SK-N-SH treated with all-trans-retinoic acid at 6 μM for 48 hours (cell line): ENCODE measurements at regions not wholly inside any gene's neighbourhood (a gene's known extent, or its start where the extent isn't known, plus 50 kb on each side); places are given as distances from the start of the nearest gene placed in this dataset.
A peak's percentile ranks its signal among the peaks of the same experiment; 100 is the strongest.

Source experiments
- ATAC-seq: fragments of 200-7000 bp; cut with Tn5 transposase; 3 replicates; pipeline ENCODE4 v1.9.1; 2020; ENCODE audit warnings: mild to moderate bottlenecking, moderate library complexity
- ARNTL ChIP-seq: fragments of 450-650 bp; formaldehyde crosslinking; IDR thresholded peaks from 2 replicates; pipeline ENCODE4 v1.5.0; 2020; ENCODE audit warnings: low read depth, mild to moderate bottlenecking, moderate library complexity, borderline replicate concordance
- BACH2 ChIP-seq: fragments of 250-450 bp; sonication (Bioruptor Pico); IDR thresholded peaks from 2 replicates; pipeline ENCODE4 v1.9.0; 2021; ENCODE audit warnings: mild to moderate bottlenecking, borderline replicate concordance
- CREB5 ChIP-seq: fragments of 250-450 bp; sonication (Bioruptor Pico); IDR thresholded peaks from 2 replicates; pipeline ENCODE4 v1.5.1; 2020; ENCODE audit warnings: low read depth, mild to moderate bottlenecking, moderate library complexity
- CSDC2 ChIP-seq: fragments of 250-450 bp; sonication (Bioruptor Pico); IDR thresholded peaks from 2 replicates; pipeline ENCODE4 v1.5.0; 2020; ENCODE audit warnings: mild to moderate bottlenecking, moderate library complexity
- ESRRG ChIP-seq: fragments of 250-450 bp; sonication (Bioruptor Pico); IDR thresholded peaks from 2 replicates; pipeline ENCODE4 v1.6.1; 2021; ENCODE audit warnings: mild to moderate bottlenecking
- GLIS3 ChIP-seq: fragments of 250-450 bp; sonication (Bioruptor Pico); IDR thresholded peaks from 2 replicates; pipeline ENCODE4 v1.5.0; 2020; ENCODE audit warnings: mild to moderate bottlenecking, moderate library complexity
- OSR1 ChIP-seq: fragments of 250-450 bp; sonication (Bioruptor Pico); IDR thresholded peaks from 2 replicates; pipeline ENCODE4 v1.8.0; 2022; ENCODE audit warnings: moderate library complexity, mild to moderate bottlenecking, inconsistent platforms
- PATZ1 ChIP-seq: fragments of 250-450 bp; sonication (Bioruptor Pico); IDR thresholded peaks from 2 replicates; pipeline ENCODE4 v1.8.0; 2020; ENCODE audit warnings: mild to moderate bottlenecking, moderate library complexity, borderline replicate concordance
- POU6F1 ChIP-seq: fragments of 250-450 bp; sonication (Bioruptor Pico); IDR thresholded peaks from 2 replicates; pipeline ENCODE4 v1.8.0; 2021; ENCODE audit warnings: low read depth, mild to moderate bottlenecking, moderate library complexity, borderline replicate concordance
- PPARA ChIP-seq: fragments of 250-450 bp; sonication (Bioruptor Pico); IDR thresholded peaks from 2 replicates; pipeline ENCODE4 v1.5.0; 2020; ENCODE audit warnings: mild to moderate bottlenecking, borderline replicate concordance
- RARB ChIP-seq: fragments of 250-450 bp; sonication (Bioruptor Pico); IDR thresholded peaks from 2 replicates; pipeline ENCODE4 v1.8.0; 2021; ENCODE audit warnings: mild to moderate bottlenecking, moderate library complexity
- SNAI2 ChIP-seq: fragments of 250-450 bp; sonication (Bioruptor Pico); IDR thresholded peaks from 2 replicates; pipeline ENCODE4 v1.5.0; 2020; ENCODE audit warnings: mild to moderate bottlenecking, moderate library complexity
- TCF4 ChIP-seq: fragments of 250-450 bp; sonication (Bioruptor Pico); IDR thresholded peaks from 2 replicates; pipeline ENCODE4 v1.8.0; 2021; ENCODE audit warnings: mild to moderate bottlenecking, moderate library complexity, borderline replicate concordance
- TOX ChIP-seq: fragments of 250-450 bp; sonication (Bioruptor Pico); IDR thresholded peaks from 2 replicates; pipeline ENCODE4 v1.8.0; 2021; ENCODE audit warnings: mild to moderate bottlenecking, moderate library complexity, borderline replicate concordance
- TSHZ2 ChIP-seq: fragments of 250-450 bp; sonication (Bioruptor Pico); IDR thresholded peaks from 2 replicates; pipeline ENCODE4 v1.5.0; 2020; ENCODE audit warnings: mild to moderate bottlenecking, moderate library complexity
- ZC3H10 ChIP-seq: fragments of 250-450 bp; sonication (Bioruptor Pico); IDR thresholded peaks from 2 replicates; pipeline ENCODE4 v1.5.1; 2021; ENCODE audit warnings: mild to moderate bottlenecking, moderate library complexity
- ZFP3 ChIP-seq: fragments of 250-450 bp; sonication (Bioruptor Pico); IDR thresholded peaks from 2 replicates; pipeline ENCODE4 v1.5.0; 2020; ENCODE audit warnings: mild to moderate bottlenecking, moderate library complexity
- ZFP30 ChIP-seq: fragments of 450-650 bp; formaldehyde crosslinking; IDR thresholded peaks from 2 replicates; pipeline ENCODE4 v1.5.0; 2022; ENCODE audit warnings: mild to moderate bottlenecking, moderate library complexity
- ZNF565 ChIP-seq: fragments of 450-650 bp; formaldehyde crosslinking; conservative IDR thresholded peaks from 2 replicates; pipeline ENCODE4 v1.5.0; 2020; ENCODE audit warnings: low read depth, mild to moderate bottlenecking, moderate library complexity
- ZNF8 ChIP-seq: fragments of 450-650 bp; formaldehyde crosslinking; IDR thresholded peaks from 2 replicates; pipeline ENCODE4 v1.5.0; 2020; ENCODE audit warnings: mild to moderate bottlenecking, moderate library complexity
- TF ChIP-seq, protein P1 (sequence below): fragments of 250-450 bp; sonication (Bioruptor Pico); IDR thresholded peaks from 2 replicates; pipeline ENCODE4 v1.5.1; 2021; ENCODE audit warnings: mild to moderate bottlenecking, moderate library complexity

- no peak for TF ChIP-seq ZNF565 (CRISPR knock-in tag)
- TF ChIP-seq RARB: no peak
- TF ChIP-seq PATZ1 (CRISPR knock-in tag): no peak
- TF ChIP-seq PPARA (CRISPR knock-in tag): no peak
Observed at GRCh38 chr6:26296556-26296856, 68.5 kb upstream of the BTN3A2 start (continued).

DNA sequence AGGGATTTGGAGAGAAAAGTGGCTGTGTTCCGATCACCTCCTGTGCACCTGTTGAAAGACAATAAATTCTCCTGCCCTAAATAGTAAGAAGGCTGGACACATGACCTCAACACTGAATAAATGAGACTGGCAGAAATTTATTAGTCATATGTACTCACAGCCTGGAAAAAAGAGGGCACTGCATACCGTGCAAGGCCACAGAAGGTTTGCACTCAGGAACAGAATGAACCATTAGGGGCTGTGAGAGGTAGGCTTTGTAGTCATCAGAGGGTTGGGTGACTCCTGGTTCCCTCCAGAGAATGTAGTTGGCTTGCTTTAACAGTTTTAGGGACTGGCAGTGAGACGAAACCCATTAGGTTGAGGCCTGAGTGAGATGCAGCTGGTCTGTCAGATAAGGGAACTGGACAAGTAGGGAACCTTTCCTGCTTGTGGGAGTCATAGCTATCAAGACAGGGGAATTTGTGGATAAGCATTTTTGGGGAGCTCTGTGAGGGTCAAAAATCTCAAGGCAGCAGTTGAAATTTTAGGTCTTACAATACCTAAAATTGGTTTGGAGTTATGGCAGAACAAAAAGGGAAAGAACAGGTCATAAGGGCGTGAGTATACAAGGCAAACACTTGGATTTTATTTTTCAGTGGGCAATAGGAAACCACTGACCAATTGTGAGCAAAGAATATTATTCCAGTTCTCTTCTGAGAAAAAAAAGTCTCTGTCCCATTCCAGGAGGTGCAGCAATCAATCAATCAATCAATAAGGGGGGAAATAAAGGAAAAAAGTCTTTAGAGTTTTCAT lies 67.9 kb upstream of the BTN3A2 start:
- TF ChIP-seq TSHZ2: no peak
- TF ChIP-seq SNAI2 (CRISPR knock-in tag): no peak
- no peak for TF ChIP-seq CSDC2 (CRISPR knock-in tag)
- TF ChIP-seq ZC3H10 (CRISPR knock-in tag): no peak
- TF ChIP-seq, protein P1, sequence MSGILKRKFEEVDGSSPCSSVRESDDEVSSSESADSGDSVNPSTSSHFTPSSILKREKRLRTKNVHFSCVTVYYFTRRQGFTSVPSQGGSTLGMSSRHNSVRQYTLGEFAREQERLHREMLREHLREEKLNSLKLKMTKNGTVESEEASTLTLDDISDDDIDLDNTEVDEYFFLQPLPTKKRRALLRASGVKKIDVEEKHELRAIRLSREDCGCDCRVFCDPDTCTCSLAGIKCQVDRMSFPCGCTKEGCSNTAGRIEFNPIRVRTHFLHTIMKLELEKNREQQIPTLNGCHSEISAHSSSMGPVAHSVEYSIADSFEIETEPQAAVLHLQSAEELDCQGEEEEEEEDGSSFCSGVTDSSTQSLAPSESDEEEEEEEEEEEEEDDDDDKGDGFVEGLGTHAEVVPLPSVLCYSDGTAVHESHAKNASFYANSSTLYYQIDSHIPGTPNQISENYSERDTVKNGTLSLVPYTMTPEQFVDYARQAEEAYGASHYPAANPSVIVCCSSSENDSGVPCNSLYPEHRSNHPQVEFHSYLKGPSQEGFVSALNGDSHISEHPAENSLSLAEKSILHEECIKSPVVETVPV (CRISPR knock-in tag): no peak
- no peak for TF ChIP-seq RARB
- TF ChIP-seq CREB5 (CRISPR knock-in tag): no peak
- TF ChIP-seq ARNTL (CRISPR knock-in tag): no peak
- TF ChIP-seq TOX (CRISPR knock-in tag): no peak
- no peak for TF ChIP-seq ZFP3 (CRISPR knock-in tag)
- TF ChIP-seq PPARA (CRISPR knock-in tag): no peak
- TF ChIP-seq GLIS3 (CRISPR knock-in tag): no peak
- TF ChIP-seq ZNF8 (CRISPR knock-in tag): no peak
- TF ChIP-seq ESRRG (CRISPR knock-in tag): no peak
- TF ChIP-seq BACH2: no peak
- no peak for TF ChIP-seq OSR1 (CRISPR knock-in tag)
- no peak for TF ChIP-seq TCF4
- TF ChIP-seq ZFP30: no peak
- TF ChIP-seq PATZ1 (CRISPR knock-in tag): no peak
- peak; percentile 73 for ATAC-seq

DNA sequence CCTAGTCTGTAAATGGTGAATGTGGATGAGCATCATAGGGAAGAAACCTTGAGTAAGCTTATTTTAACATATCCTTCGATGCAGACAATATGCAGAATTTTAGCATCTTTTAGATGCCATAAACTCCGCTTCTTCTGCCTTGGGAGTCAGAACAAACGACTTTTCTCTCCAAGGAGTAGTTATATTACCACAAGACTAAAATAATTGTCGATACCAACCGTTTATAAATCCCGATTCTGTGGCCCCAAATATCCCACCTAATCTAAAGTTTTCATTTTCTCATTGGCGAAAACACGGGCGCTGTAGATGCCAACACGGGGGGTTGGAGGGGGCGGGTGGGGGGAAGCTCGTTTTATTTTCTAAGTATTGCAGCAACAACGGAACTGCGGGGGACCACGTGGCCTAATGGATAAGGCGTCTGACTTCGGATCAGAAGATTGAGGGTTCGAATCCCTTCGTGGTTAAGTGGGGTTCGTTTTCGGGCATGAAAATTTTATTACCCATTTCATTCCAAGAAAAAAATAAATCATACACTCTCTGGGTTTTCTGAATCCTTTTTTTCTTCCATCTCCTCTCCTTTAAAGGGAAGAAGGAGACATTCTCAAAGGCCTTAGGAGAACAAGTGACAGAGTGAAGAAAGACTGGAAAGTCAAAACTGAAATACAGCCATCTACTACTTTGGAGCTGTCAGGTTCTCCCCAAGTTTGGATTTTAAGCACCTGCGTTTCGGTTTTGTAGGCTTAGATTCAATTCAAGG lies 65.5 kb upstream of the BTN3A2 start:
- ATAC-seq: no peak
- TF ChIP-seq ZFP30 (no peak), POU6F1 (no peak), CSDC2 (CRISPR knock-in tag) (no peak), BACH2 (no peak)
- TF ChIP-seq, protein P1 (CRISPR knock-in tag): no peak
